A673 (cell line): ENCODE measurements at regions not wholly inside any gene's neighbourhood (a gene's known extent, or its start where the extent isn't known, plus 50 kb on each side); places are given as distances from the start of the nearest gene placed in this dataset.

Experiments used
- CTCF ChIP-seq: fragments of 300-800, 200-600 bp; sonication (generic); conservative IDR thresholded peaks from 2 replicates; pipeline ENCODE4 v1.5.1; 2017; ENCODE audit warnings: low read depth, mild to moderate bottlenecking, antibody characterized with exemption, low read length, moderate library complexity, mixed read lengths
- EZH2 ChIP-seq: fragments of 200-600 bp; sonication (generic); IDR thresholded peaks from 2 replicates; pipeline ENCODE4 v1.6.1; 2017; ENCODE audit warnings: borderline replicate concordance, low read depth, mild to moderate bottlenecking, mixed read lengths, antibody characterized with exemption, low read length; ENCODE audit not compliant: poor library complexity, severe bottlenecking

GRCh38 chr15:36430280-36430679 is 149.1 kb upstream of the CDIN1 start:
- TF ChIP-seq EZH2: no peak
- TF ChIP-seq CTCF: no peak
